Transverse colon (tissue), 4 donors: ENCODE measurements at regions not wholly inside any gene's neighbourhood (a gene's known extent, or its start where the extent isn't known, plus 50 kb on each side); places are given as distances from the start of the nearest gene placed in this dataset.

ENCODE experiments used
- DNase-seq: peaks from one replicate; pipeline ENCODE4 v3.0.0-alpha.2; 2019
- H3K27ac ChIP-seq, 4 donors: fragments of 200-600 bp; sonication (generic); 2 replicates each; pipeline ENCODE4 v1.5.1; 2016 to 2018; ENCODE audit warnings: inconsistent platforms in 4 of 4
- H3K27me3 ChIP-seq: fragments of 200-600 bp; sonication (generic); 2 replicates; pipeline ENCODE4 v1.5.1; 2017; ENCODE audit warnings: inconsistent platforms
- H3K36me3 ChIP-seq, 4 donors: fragments of 200-600 bp; sonication (generic); 2 replicates each; pipeline ENCODE4 v1.5.1; 2017 to 2019; ENCODE audit warnings: inconsistent platforms in 4 of 4
- H3K4me1 ChIP-seq, 4 donors: fragments of 200-600 bp; sonication (generic); 2 replicates each; pipeline ENCODE4 v1.5.1; 2017 to 2020; ENCODE audit warnings: inconsistent platforms in 4 of 4
- H3K4me3 ChIP-seq, 4 donors: fragments of 200-600 bp; sonication (generic); 1 replicate in 1 of 4; 2 replicates in 3 of 4; pipeline versions ENCODE4 v1.5.1 to v1.6.1; 2017 to 2019; ENCODE audit warnings: inconsistent platforms in 4 of 4
- H3K9me3 ChIP-seq, 2 donors: fragments of 200-600 bp; sonication (generic); 2 replicates each; pipeline ENCODE4 v1.5.1; 2017 to 2019; ENCODE audit warnings: inconsistent platforms in 2 of 2
- CTCF ChIP-seq, 5 experiments: fragments of 200-600 bp in 3 of 5; fragments of 450-650 bp in 2 of 5; sonication (generic) in 3 of 5; IDR thresholded peaks; 1 replicate in 2 of 5; 2 replicates in 3 of 5; pipeline ENCODE4 v1.5.1; 2016 to 2017; ENCODE audit warnings: antibody characterized with exemption in 5 of 5, inconsistent platforms in 3 of 5, mild to moderate bottlenecking in 2 of 5, moderate library complexity in 1 of 5
- EP300 ChIP-seq: sonication (generic); formaldehyde crosslinking; IDR thresholded peaks from one replicate; pipeline ENCODE4 v1.6.1; 2017; ENCODE audit warnings: antibody characterized with exemption, low read depth
- POLR2A ChIP-seq: fragments of 450-650 bp; IDR thresholded peaks from one replicate; pipeline ENCODE4 v1.6.1; 2016; ENCODE audit warnings: antibody characterized with exemption, mild to moderate bottlenecking, moderate library complexity
- POLR2AphosphoS5 ChIP-seq, 3 donors: sonication (generic); formaldehyde crosslinking; IDR thresholded peaks; one replicate each; pipeline ENCODE4 v1.6.1; 2016; ENCODE audit warnings: antibody characterized with exemption in 3 of 3
- WGBS, 2 donors: methylation state at CpG; one replicate each; pipeline ENCODE4 v1.1.5; 2018; ENCODE audit warnings: low coverage in 1 of 2; 5-methylcytosine and 5-hydroxymethylcytosine counted together
- in situ Hi-C, 4 donors: fragments of 200-750 bp; cut with MboI; loops; one replicate each; pipeline versions ENCODE4 v1.15.0 to v1.15.1; 2017; ENCODE audit warnings: low sequenced_read_pairs in 3 of 4, low pct_ligation_motif_present in 1 of 4, low pct_unique_long_range_greater_than_20kb in 1 of 4
- intact Hi-C: fragments of 100-400 bp; cut with DNase I; formaldehyde crosslinking; loops from one replicate; pipeline ENCODE4 v1.15.1; 2023; ENCODE audit warnings: low total_unique reads

DNA sequence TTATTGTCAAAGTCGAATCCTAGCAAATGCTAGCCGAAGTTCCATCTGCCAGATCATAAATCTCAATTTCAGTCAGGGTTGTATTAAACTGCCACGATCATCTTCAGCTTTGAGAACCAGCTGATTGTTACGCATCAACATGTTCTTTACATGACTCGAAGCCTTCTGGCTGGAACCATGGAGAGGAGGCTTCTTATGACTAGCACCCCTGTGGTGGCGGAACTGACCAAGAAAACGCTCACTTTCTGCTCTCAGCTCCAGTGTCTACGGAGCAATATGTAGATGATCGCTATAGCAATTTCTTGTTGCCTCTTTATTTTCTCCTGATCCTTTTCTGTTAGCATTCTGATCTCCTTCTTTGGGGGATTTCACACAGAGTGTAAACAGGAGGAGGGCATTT, 479.4 kb upstream of the SLC35B3 start:
- Histone ChIP-seq H3K36me3 (no peaks in the 10 kb centered on the region), H3K27me3 (no peaks in the 10 kb centered on the region), H3K4me1 (no peaks in the 10 kb centered on the region), H3K9me3 (peaks cover 4 to 11% of the 10 kb centered on the region in 2 donors), H3K27ac (no peak overlapping the region), H3K4me3 (no peak overlapping the region)
- no peak for TF ChIP-seq POLR2A
- no peak for TF ChIP-seq POLR2AphosphoS5 (IDR thresholded peaks at IDR 0.05)
- TF ChIP-seq EP300 = no peak
- no peak for TF ChIP-seq CTCF (IDR thresholded peaks at IDR 0.05)
- no peak for DNase-seq
- WGBS, 2 donors = 77 to 85% methylated on average over 5 to 9 of the region's 9 CpGs
- intact Hi-C loops (loop anchor here (5.0 kb wide), 1 partner anchor 1453 kb away; no protein-coding TSS in a partner anchor), in situ Hi-C loops (no loop called here)

- no peak for TF ChIP-seq POLR2AphosphoS5 (IDR thresholded peaks at IDR 0.05)
- no peak for TF ChIP-seq CTCF (IDR thresholded peaks at IDR 0.05)
- no peak for TF ChIP-seq EP300
- TF ChIP-seq POLR2A = no peak
- Histone ChIP-seq H3K9me3 (peaks cover 4 to 11% of the 10 kb centered on the region in 2 donors), H3K4me3 (no peak overlapping the region), H3K27me3 (no peaks in the 10 kb centered on the region), H3K27ac (no peak overlapping the region), H3K36me3 (no peaks in the 10 kb centered on the region), H3K4me1 (no peaks in the 10 kb centered on the region)
- in situ Hi-C loops (no loop called here), intact Hi-C loops (no loop called here)
- 64 to 73% methylated on average over 3 of the region's 3 CpGs for WGBS, 2 donors
- no peak for DNase-seq
These were observed 473.3 kb upstream of the SLC35B3 start for GRCh38 chr6:8908638-8909037.

DNA sequence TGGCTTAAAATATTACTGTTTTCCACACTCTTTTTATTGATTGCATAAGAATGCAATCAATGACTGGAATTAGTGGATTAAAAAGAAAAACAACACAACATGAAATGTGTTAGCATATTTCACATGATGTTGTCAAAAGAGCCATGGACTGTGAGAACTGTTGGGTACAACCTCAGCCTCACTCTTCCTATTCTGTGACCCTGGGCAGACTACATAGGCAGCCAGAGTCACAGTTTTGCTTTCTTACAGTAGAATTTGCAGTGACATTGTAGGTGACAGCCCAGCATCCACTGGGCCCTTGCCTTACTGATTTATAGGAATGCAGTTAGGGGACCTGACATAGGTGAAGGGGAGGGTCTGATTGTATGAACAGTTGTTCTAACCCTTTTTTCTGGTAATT, 471.4 kb upstream of the SLC35B3 start:
- H3K9me3 ChIP-seq = no peaks in the 10 kb centered on the region
- no peak for TF ChIP-seq CTCF (IDR thresholded peaks at IDR 0.05)
- TF ChIP-seq POLR2AphosphoS5 (IDR thresholded peaks at IDR 0.05) = no peak
- TF ChIP-seq EP300 = no peak
- TF ChIP-seq POLR2A = no peak
- intact Hi-C loops = no loop called here
- no peak overlapping the region for H3K27ac ChIP-seq
- H3K4me1 ChIP-seq = no peaks in the 10 kb centered on the region
- in situ Hi-C loops = no loop called here
- H3K27me3 ChIP-seq = no peaks in the 10 kb centered on the region
- no peak for DNase-seq
- no peaks in the 10 kb centered on the region for H3K36me3 ChIP-seq
- no peak overlapping the region for H3K4me3 ChIP-seq

- Histone ChIP-seq H3K36me3 (no peaks in the 10 kb centered on the region), H3K27ac (no peak overlapping the region), H3K4me3 (no peak overlapping the region), H3K4me1 (no peaks in the 10 kb centered on the region), H3K9me3 (no peaks in the 10 kb centered on the region), H3K27me3 (no peaks in the 10 kb centered on the region)
- TF ChIP-seq POLR2A = no peak
- no peak for TF ChIP-seq EP300
- TF ChIP-seq POLR2AphosphoS5 (IDR thresholded peaks at IDR 0.05) = no peak
- TF ChIP-seq CTCF (IDR thresholded peaks at IDR 0.05) = no peak
- in situ Hi-C loops (no loop called here), intact Hi-C loops (no loop called here)
- 11 to 17% methylated on average over 2 of the region's 2 CpGs for WGBS, 2 donors
- no peak for DNase-seq
These were observed 470.4 kb upstream of the SLC35B3 start for GRCh38 chr6:8905757-8906156.
